ENCODE measurements at regions not wholly inside any gene's neighbourhood (a gene's known extent, or its start where the extent isn't known, plus 50 kb on each side); places are given as distances from the start of the nearest gene placed in this dataset.

GRCh38 chr17:72294487-72294893, 173.7 kb downstream of the SOX9 start:
- H3K4me2 ChIP-seq (ENCODE audit: low read depth, low read length, poor library complexity, severe bottlenecking), result no peak overlapping the region
- H3K4me1 ChIP-seq (ENCODE audit: insufficient read depth, low read length, poor library complexity, severe bottlenecking), result no peaks in the 10 kb centered on the region
- H3K27me3 ChIP-seq (ENCODE audit: insufficient read depth, low read length, poor library complexity, severe bottlenecking), result no peaks in the 10 kb centered on the region
- no peaks in the 10 kb centered on the region for H3K36me3 ChIP-seq (ENCODE audit: insufficient read depth, low read length)
- H3K9me3 ChIP-seq (ENCODE audit: insufficient read depth, low read depth, low read length), result no peaks in the 10 kb centered on the region
- H4K20me1 ChIP-seq (ENCODE audit: insufficient read depth, low read length, poor library complexity, severe bottlenecking), result no peaks in the 10 kb centered on the region
- no peak for TF ChIP-seq EZH2phosphoT487 (IDR thresholded peaks at IDR 0.05; ENCODE audit: borderline replicate concordance)
- TF ChIP-seq, protein P1, sequence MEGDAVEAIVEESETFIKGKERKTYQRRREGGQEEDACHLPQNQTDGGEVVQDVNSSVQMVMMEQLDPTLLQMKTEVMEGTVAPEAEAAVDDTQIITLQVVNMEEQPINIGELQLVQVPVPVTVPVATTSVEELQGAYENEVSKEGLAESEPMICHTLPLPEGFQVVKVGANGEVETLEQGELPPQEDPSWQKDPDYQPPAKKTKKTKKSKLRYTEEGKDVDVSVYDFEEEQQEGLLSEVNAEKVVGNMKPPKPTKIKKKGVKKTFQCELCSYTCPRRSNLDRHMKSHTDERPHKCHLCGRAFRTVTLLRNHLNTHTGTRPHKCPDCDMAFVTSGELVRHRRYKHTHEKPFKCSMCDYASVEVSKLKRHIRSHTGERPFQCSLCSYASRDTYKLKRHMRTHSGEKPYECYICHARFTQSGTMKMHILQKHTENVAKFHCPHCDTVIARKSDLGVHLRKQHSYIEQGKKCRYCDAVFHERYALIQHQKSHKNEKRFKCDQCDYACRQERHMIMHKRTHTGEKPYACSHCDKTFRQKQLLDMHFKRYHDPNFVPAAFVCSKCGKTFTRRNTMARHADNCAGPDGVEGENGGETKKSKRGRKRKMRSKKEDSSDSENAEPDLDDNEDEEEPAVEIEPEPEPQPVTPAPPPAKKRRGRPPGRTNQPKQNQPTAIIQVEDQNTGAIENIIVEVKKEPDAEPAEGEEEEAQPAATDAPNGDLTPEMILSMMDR (conservative IDR thresholded peaks at IDR 0.05; ENCODE audit: low read length), result no peak
- no peaks in the 10 kb centered on the region for H3F3A ChIP-seq (ENCODE audit: low read depth)
- H3K79me2 ChIP-seq (ENCODE audit: insufficient read depth, low read length), result no peaks in the 10 kb centered on the region
- H3K9me2 ChIP-seq (replicated peaks; ENCODE audit: low read depth, low read length), result no peaks in the 10 kb centered on the region
- H3K9ac ChIP-seq (ENCODE audit: low read depth, low read length, poor library complexity, severe bottlenecking), result no peak overlapping the region
- no peak overlapping the region for H3K4me3 ChIP-seq (ENCODE audit: low read length, poor library complexity, severe bottlenecking)
- H2AFZ ChIP-seq (ENCODE audit: low read length), result no peak overlapping the region

GRCh38 chr17:72295916-72296315, 175.1 kb downstream of the SOX9 start:
- Histone ChIP-seq H3F3A (ENCODE audit: low read depth) (no peaks in the 10 kb centered on the region), H3K27me3 (ENCODE audit: insufficient read depth, low read length, poor library complexity, severe bottlenecking) (no peaks in the 10 kb centered on the region), H3K79me2 (ENCODE audit: insufficient read depth, low read length) (no peaks in the 10 kb centered on the region), H3K4me3 (ENCODE audit: low read length, poor library complexity, severe bottlenecking) (no peak overlapping the region), H4K20me1 (ENCODE audit: insufficient read depth, low read length, poor library complexity, severe bottlenecking) (no peaks in the 10 kb centered on the region), H3K4me2 (ENCODE audit: low read depth, low read length, poor library complexity, severe bottlenecking) (no peak overlapping the region), H3K9me2 (replicated peaks; ENCODE audit: low read depth, low read length) (no peaks in the 10 kb centered on the region), H3K36me3 (ENCODE audit: insufficient read depth, low read length) (no peaks in the 10 kb centered on the region), H3K4me1 (ENCODE audit: insufficient read depth, low read length, poor library complexity, severe bottlenecking) (no peaks in the 10 kb centered on the region), H2AFZ (ENCODE audit: low read length) (no peak overlapping the region), H3K9me3 (ENCODE audit: insufficient read depth, low read depth, low read length) (no peaks in the 10 kb centered on the region), H3K9ac (ENCODE audit: low read depth, low read length, poor library complexity, severe bottlenecking) (no peak overlapping the region)
- TF ChIP-seq, protein P1 (conservative IDR thresholded peaks at IDR 0.05; ENCODE audit: low read length), result no peak
- TF ChIP-seq EZH2phosphoT487 (IDR thresholded peaks at IDR 0.05; ENCODE audit: borderline replicate concordance), result no peak

GRCh38 chr17:72296456-72296855, 175.6 kb downstream of the SOX9 start:
- Histone ChIP-seq H2AFZ (ENCODE audit: low read length) (no peak overlapping the region), H3K4me1 (ENCODE audit: insufficient read depth, low read length, poor library complexity, severe bottlenecking) (no peaks in the 10 kb centered on the region), H3K9me3 (ENCODE audit: insufficient read depth, low read depth, low read length) (no peaks in the 10 kb centered on the region), H3K4me2 (ENCODE audit: low read depth, low read length, poor library complexity, severe bottlenecking) (no peak overlapping the region), H3K36me3 (ENCODE audit: insufficient read depth, low read length) (no peaks in the 10 kb centered on the region), H3K27me3 (ENCODE audit: insufficient read depth, low read length, poor library complexity, severe bottlenecking) (no peaks in the 10 kb centered on the region), H3K4me3 (ENCODE audit: low read length, poor library complexity, severe bottlenecking) (no peak overlapping the region), H3K9me2 (replicated peaks; ENCODE audit: low read depth, low read length) (no peaks in the 10 kb centered on the region), H4K20me1 (ENCODE audit: insufficient read depth, low read length, poor library complexity, severe bottlenecking) (no peaks in the 10 kb centered on the region), H3K9ac (ENCODE audit: low read depth, low read length, poor library complexity, severe bottlenecking) (no peak overlapping the region), H3F3A (ENCODE audit: low read depth) (no peaks in the 10 kb centered on the region), H3K79me2 (ENCODE audit: insufficient read depth, low read length) (no peaks in the 10 kb centered on the region)
- TF ChIP-seq EZH2phosphoT487 (IDR thresholded peaks at IDR 0.05; ENCODE audit: borderline replicate concordance), result no peak
- TF ChIP-seq, protein P1 (conservative IDR thresholded peaks at IDR 0.05; ENCODE audit: low read length), result no peak

Measured in Loucy (cell line).